Adrenal gland (tissue), 9 donors: ENCODE measurements at regions not wholly inside any gene's neighbourhood (a gene's known extent, or its start where the extent isn't known, plus 50 kb on each side); places are given as distances from the start of the nearest gene placed in this dataset.

Experiments used
- DNase-seq, 7 donors: peaks; one replicate each; pipeline ENCODE4 v3.0.0-alpha.2; 2019 to 2020
- H3K27ac ChIP-seq, 5 donors: fragments of 200-600 bp; sonication (generic) in 4 of 5; 1 replicate in 3 of 5; 2 replicates in 2 of 5; pipeline versions ENCODE4 v1.5.1 to v1.8.0; 2016 to 2020; ENCODE audit warnings: mild to moderate bottlenecking in 1 of 5
- H3K27me3 ChIP-seq: fragments of 200-600 bp; 2 replicates; pipeline ENCODE4 v1.8.0; 2021
- H3K36me3 ChIP-seq, 2 donors: fragments of 200-600 bp; replicated peaks in 1 of 2; 1 replicate in 1 of 2; 2 replicates in 1 of 2; pipeline versions ENCODE4 v1.5.1 to v1.8.0; 2018 to 2022
- H3K4me1 ChIP-seq, 2 donors: fragments of 200-600 bp; replicated peaks in 1 of 2; 1 replicate in 1 of 2; 2 replicates in 1 of 2; pipeline versions ENCODE4 v1.5.1 to v1.8.0; 2018 to 2021
- H3K4me3 ChIP-seq, 4 donors: fragments of 200-600 bp; sonication (generic) in 3 of 4; one replicate each; pipeline ENCODE4 v1.5.1; 2016 to 2018
- H3K9me3 ChIP-seq, 3 donors: fragments of 200-600 bp; sonication (generic) in 1 of 3; replicated peaks in 1 of 3; 1 replicate in 2 of 3; 2 replicates in 1 of 3; pipeline versions ENCODE4 v1.5.1 to v1.8.0; 2016 to 2021
- CTCF ChIP-seq, 6 experiments: fragments of 450-650 bp in 4 of 6; fragments of 200-600 bp in 2 of 6; sonication (generic) in 1 of 6; IDR thresholded peaks; 1 replicate in 5 of 6; 2 replicates in 1 of 6; pipeline versions ENCODE4 v1.5.1 to v1.8.0; 2016 to 2021; ENCODE audit warnings: antibody characterized with exemption in 6 of 6, mild to moderate bottlenecking in 2 of 6, moderate library complexity in 1 of 6
- POLR2A ChIP-seq, 2 donors: fragments of 450-650 bp; IDR thresholded peaks; one replicate each; pipeline ENCODE4 v1.6.1; 2017; ENCODE audit warnings: antibody characterized with exemption in 2 of 2, mild to moderate bottlenecking in 2 of 2, moderate library complexity in 1 of 2
- WGBS, 4 donors: extraction: QIAGEN DNeasy Blood & Tissue Kit in 2 of 4; methylation state at CpG; one replicate each; pipeline versions ENCODE4 v1.1.5 to v1.1.7; 2013 to 2017; 5-methylcytosine and 5-hydroxymethylcytosine counted together
- intact Hi-C, 2 donors: fragments of 100-400 bp; cut with DNase I; formaldehyde crosslinking; loops; one replicate each; pipeline versions ENCODE4 v1.14.1 to v1.15.0; 2022 to 2023
- donor health status: healthy with polysubstance abuse.
- donor health status: Bipolar disorder and iron deficiency.
- donor health status: DM: yes; HTN: yes; CAD: no.
- donor health status: DM: no; HTN: no; CAD: no.
- donor health status: DM: no; HTN: no; CAD: no.

- WGBS, 4 donors, result 81 to 89% (median 83%) methylated on average over 6 of the region's 6 CpGs
- Histone ChIP-seq H3K27me3 (no peaks in the 10 kb centered on the region), H3K4me3 (no peak overlapping the region), H3K4me1 (no peaks in the 10 kb centered on the region), H3K9me3 (no peaks in the 10 kb centered on the region), H3K27ac (no peak overlapping the region), H3K36me3 (no peaks in the 10 kb centered on the region)
- no peak for DNase-seq
- intact Hi-C loops, result no loop called here
- no peak for TF ChIP-seq POLR2A (IDR thresholded peaks at IDR 0.05)
- TF ChIP-seq CTCF (IDR thresholded peaks at IDR 0.05), result no peak
Measured at GRCh38 chr14:44742202-44742601, 219.5 kb downstream of the KLHL28 start.

GRCh38 chr14:44741431-44741830 is 220.3 kb downstream of the KLHL28 start:
- no peak overlapping the region for H3K27ac ChIP-seq
- intact Hi-C loops, result no loop called here
- TF ChIP-seq CTCF (IDR thresholded peaks at IDR 0.05) (no peak), POLR2A (IDR thresholded peaks at IDR 0.05) (no peak)

GRCh38 chr14:44736326-44736725 is 225.4 kb downstream of the KLHL28 start:
- Histone ChIP-seq H3K4me3 (no peak overlapping the region), H3K4me1 (no peaks in the 10 kb centered on the region), H3K27me3 (no peaks in the 10 kb centered on the region), H3K27ac (no peak overlapping the region), H3K36me3 (no peaks in the 10 kb centered on the region), H3K9me3 (no peaks in the 10 kb centered on the region)
- WGBS, 4 donors, result 73 to 90% (median 86%) methylated on average over 1 of the region's 1 CpG
- TF ChIP-seq POLR2A (IDR thresholded peaks at IDR 0.05) (no peak), CTCF (IDR thresholded peaks at IDR 0.05) (no peak)
- no peak for DNase-seq
- intact Hi-C loops, result no loop called here

More at GRCh38 chr14:44741431-44741830, 220.3 kb downstream of the KLHL28 start:
- Histone ChIP-seq H3K36me3 (no peaks in the 10 kb centered on the region), H3K27me3 (no peaks in the 10 kb centered on the region), H3K4me3 (no peak overlapping the region), H3K9me3 (no peaks in the 10 kb centered on the region), H3K4me1 (no peaks in the 10 kb centered on the region)
- DNase-seq, result no peak

- H3K27ac ChIP-seq, result no peak overlapping the region
- H3K4me1 ChIP-seq, result no peaks in the 10 kb centered on the region
- TF ChIP-seq CTCF (IDR thresholded peaks at IDR 0.05) (no peak), POLR2A (IDR thresholded peaks at IDR 0.05) (no peak)
- H3K4me3 ChIP-seq, result no peak overlapping the region
- intact Hi-C loops, result no loop called here
- H3K9me3 ChIP-seq, result no peaks in the 10 kb centered on the region
- no peak for DNase-seq
- no peaks in the 10 kb centered on the region for H3K36me3 ChIP-seq
- peaks cover 3% of the 10 kb centered on the region for H3K27me3 ChIP-seq
Measured at GRCh38 chr14:44732144-44732543, 225.1 kb upstream of the FSCB start.
